ENCODE measurements at regions not wholly inside any gene's neighbourhood (a gene's known extent, or its start where the extent isn't known, plus 50 kb on each side); places are given as distances from the start of the nearest gene placed in this dataset.

DNA sequence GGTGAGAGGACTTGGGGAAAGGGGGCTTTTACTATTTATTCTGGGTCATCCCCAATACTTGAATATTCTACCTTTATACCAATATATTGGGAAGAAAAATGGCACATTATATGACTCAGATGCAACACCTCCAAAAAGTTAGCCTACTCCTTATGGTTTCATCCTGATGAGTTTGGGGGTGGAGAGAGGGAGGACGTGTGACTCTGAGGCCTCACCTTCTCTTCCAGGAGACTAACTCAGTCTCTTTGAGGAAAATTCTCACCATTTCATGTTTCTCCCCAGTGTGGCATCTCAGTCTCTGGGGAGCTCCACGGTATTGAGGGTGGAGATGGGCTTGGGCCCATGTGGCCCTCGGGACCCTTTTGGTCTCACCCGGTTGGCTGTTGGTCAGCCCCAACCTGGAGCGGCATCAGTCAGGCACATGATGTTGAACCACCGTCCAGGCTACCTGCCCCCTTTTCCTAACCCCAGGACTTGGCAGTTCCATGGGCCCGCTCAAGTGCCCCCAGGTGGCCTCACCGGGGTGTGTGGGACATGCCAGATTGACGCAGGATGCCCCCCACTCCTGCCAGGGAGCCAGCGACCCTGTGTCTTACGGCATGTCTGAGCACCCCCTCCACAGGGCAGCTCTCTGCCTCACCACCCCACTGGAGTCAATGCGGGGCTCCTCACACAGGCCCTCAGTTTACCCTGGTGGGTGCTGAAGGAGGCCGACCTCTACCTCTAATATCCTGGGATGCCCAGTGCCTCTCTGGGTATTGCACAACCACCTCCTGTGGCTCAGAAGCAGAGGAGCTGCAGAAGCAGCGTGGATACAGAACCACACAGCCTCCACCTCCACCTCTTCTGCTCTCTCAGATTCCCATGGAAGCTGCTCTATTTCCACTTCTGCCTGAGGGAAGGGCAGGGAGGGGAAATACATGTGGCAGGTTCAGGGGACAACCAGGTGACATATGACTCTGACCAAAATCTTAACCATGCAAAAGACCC lies 297.4 kb downstream of the EIPR1 start:
- Histone ChIP-seq H3K9me3 (replicated peaks; ENCODE audit: insufficient read depth, low read length) (no peaks in the 10 kb centered on the region), H3K79me2 (ENCODE audit: low read length) (no peaks in the 10 kb centered on the region), H3K36me3 (replicated peaks; ENCODE audit: insufficient read depth, low read length) (no peaks in the 10 kb centered on the region), H3F3A (ENCODE audit: insufficient read depth, low read length) (no peaks in the 10 kb centered on the region), H3K27me3 (replicated peaks; ENCODE audit: insufficient read depth, low read length) (no peaks in the 10 kb centered on the region), H3K4me1 (ENCODE audit: low read length) (no peaks in the 10 kb centered on the region), H3K9ac (ENCODE audit: low read length) (no peak overlapping the region), H3K9me2 (replicated peaks; ENCODE audit: insufficient read depth, low read length) (no peaks in the 10 kb centered on the region), H3K4me3 (ENCODE audit: low read length) (no peak overlapping the region), H3K4me2 (ENCODE audit: low read depth, low read length) (no peak overlapping the region), H4K20me1 (ENCODE audit: insufficient read depth, low read length) (no peaks in the 10 kb centered on the region), H3K27ac (ENCODE audit: low read length) (no peak overlapping the region), H2AFZ (ENCODE audit: low read length) (no peak overlapping the region)
- DNase-seq = no peak
- TF ChIP-seq EZH2phosphoT487 (IDR thresholded peaks at IDR 0.05; ENCODE audit: low read length) (no peak), EZH2 (optimal IDR thresholded peaks at IDR 0.05; ENCODE audit: low read depth, low read length) (no peak)
- TF ChIP-seq, protein P1, sequence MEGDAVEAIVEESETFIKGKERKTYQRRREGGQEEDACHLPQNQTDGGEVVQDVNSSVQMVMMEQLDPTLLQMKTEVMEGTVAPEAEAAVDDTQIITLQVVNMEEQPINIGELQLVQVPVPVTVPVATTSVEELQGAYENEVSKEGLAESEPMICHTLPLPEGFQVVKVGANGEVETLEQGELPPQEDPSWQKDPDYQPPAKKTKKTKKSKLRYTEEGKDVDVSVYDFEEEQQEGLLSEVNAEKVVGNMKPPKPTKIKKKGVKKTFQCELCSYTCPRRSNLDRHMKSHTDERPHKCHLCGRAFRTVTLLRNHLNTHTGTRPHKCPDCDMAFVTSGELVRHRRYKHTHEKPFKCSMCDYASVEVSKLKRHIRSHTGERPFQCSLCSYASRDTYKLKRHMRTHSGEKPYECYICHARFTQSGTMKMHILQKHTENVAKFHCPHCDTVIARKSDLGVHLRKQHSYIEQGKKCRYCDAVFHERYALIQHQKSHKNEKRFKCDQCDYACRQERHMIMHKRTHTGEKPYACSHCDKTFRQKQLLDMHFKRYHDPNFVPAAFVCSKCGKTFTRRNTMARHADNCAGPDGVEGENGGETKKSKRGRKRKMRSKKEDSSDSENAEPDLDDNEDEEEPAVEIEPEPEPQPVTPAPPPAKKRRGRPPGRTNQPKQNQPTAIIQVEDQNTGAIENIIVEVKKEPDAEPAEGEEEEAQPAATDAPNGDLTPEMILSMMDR (IDR thresholded peaks at IDR 0.05; ENCODE audit: low read length) = no peak

DNA sequence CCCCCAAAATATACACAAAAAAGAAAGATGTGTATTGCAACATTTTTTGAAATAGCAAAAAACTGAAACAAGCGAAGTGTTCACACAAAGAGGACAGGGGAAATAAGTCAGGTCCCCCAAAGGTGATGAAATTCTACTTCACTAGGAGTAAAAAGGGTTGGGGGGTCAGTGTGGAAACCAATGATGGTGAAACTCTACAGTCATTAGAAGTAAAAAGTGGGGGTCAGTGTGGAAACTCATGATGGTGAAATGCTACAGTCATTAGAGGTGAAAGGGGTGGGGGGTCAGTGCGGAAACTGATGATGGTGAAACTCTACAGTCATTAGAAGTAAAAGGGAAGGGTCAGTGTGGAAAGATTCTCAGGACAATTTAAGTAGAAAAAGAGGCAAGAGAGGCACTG lies 298.2 kb downstream of the EIPR1 start:
- H3K9me3 ChIP-seq (replicated peaks; ENCODE audit: insufficient read depth, low read length) = no peaks in the 10 kb centered on the region
- H4K20me1 ChIP-seq (ENCODE audit: insufficient read depth, low read length) = no peaks in the 10 kb centered on the region
- H3K27me3 ChIP-seq (replicated peaks; ENCODE audit: insufficient read depth, low read length) = no peaks in the 10 kb centered on the region
- H2AFZ ChIP-seq (ENCODE audit: low read length) = no peak overlapping the region
- H3K79me2 ChIP-seq (ENCODE audit: low read length) = no peaks in the 10 kb centered on the region
- no peaks in the 10 kb centered on the region for H3K4me1 ChIP-seq (ENCODE audit: low read length)
- H3K36me3 ChIP-seq (replicated peaks; ENCODE audit: insufficient read depth, low read length) = no peaks in the 10 kb centered on the region
- TF ChIP-seq EZH2phosphoT487 (IDR thresholded peaks at IDR 0.05; ENCODE audit: low read length) = no peak
- no peak for TF ChIP-seq EZH2 (optimal IDR thresholded peaks at IDR 0.05; ENCODE audit: low read depth, low read length)
- TF ChIP-seq, protein P1 (IDR thresholded peaks at IDR 0.05; ENCODE audit: low read length) = no peak
- H3K27ac ChIP-seq (ENCODE audit: low read length) = no peak overlapping the region
- no peaks in the 10 kb centered on the region for H3F3A ChIP-seq (ENCODE audit: insufficient read depth, low read length)
- H3K9ac ChIP-seq (ENCODE audit: low read length) = no peak overlapping the region
- no peak overlapping the region for H3K4me2 ChIP-seq (ENCODE audit: low read depth, low read length)
- no peak for DNase-seq
- no peaks in the 10 kb centered on the region for H3K9me2 ChIP-seq (replicated peaks; ENCODE audit: insufficient read depth, low read length)
- no peak overlapping the region for H3K4me3 ChIP-seq (ENCODE audit: low read length)

GRCh38 chr2:3078684-3079083 lies 298.9 kb downstream of the EIPR1 start:
- no peak for DNase-seq
- Histone ChIP-seq H3K4me2 (ENCODE audit: low read depth, low read length) (no peak overlapping the region), H3K27me3 (replicated peaks; ENCODE audit: insufficient read depth, low read length) (no peaks in the 10 kb centered on the region), H3K79me2 (ENCODE audit: low read length) (no peaks in the 10 kb centered on the region), H2AFZ (ENCODE audit: low read length) (no peak overlapping the region), H3K9ac (ENCODE audit: low read length) (no peak overlapping the region), H3K4me3 (ENCODE audit: low read length) (no peak overlapping the region), H3K4me1 (ENCODE audit: low read length) (no peaks in the 10 kb centered on the region), H3K9me2 (replicated peaks; ENCODE audit: insufficient read depth, low read length) (no peaks in the 10 kb centered on the region), H4K20me1 (ENCODE audit: insufficient read depth, low read length) (no peaks in the 10 kb centered on the region), H3F3A (ENCODE audit: insufficient read depth, low read length) (no peaks in the 10 kb centered on the region), H3K9me3 (replicated peaks; ENCODE audit: insufficient read depth, low read length) (no peaks in the 10 kb centered on the region), H3K27ac (ENCODE audit: low read length) (no peak overlapping the region), H3K36me3 (replicated peaks; ENCODE audit: insufficient read depth, low read length) (no peaks in the 10 kb centered on the region)
- TF ChIP-seq EZH2phosphoT487 (IDR thresholded peaks at IDR 0.05; ENCODE audit: low read length) (no peak), EZH2 (optimal IDR thresholded peaks at IDR 0.05; ENCODE audit: low read depth, low read length) (no peak)
- TF ChIP-seq, protein P1 (IDR thresholded peaks at IDR 0.05; ENCODE audit: low read length) = no peak

Data from MM.1S (cell line).